ENCODE measurements at regions not wholly inside any gene's neighbourhood (a gene's known extent, or its start where the extent isn't known, plus 50 kb on each side); places are given as distances from the start of the nearest gene placed in this dataset.

GRCh38 chr2:234571620-234572407 is 74.9 kb upstream of the ARL4C start:
- TF ChIP-seq CTCF (IDR thresholded peaks at IDR 0.05), result no peak
- Histone ChIP-seq H3K27ac (no peak overlapping the region), H3K4me3 (no peak overlapping the region)
- no peak for DNase-seq (ENCODE audit: low spot score)

- Histone ChIP-seq H3K27ac (no peak overlapping the region), H3K4me3 (no peak overlapping the region)
- DNase-seq (ENCODE audit: low spot score), result no peak
- TF ChIP-seq CTCF (IDR thresholded peaks at IDR 0.05), result no peak
These were observed 73.6 kb upstream of the ARL4C start for GRCh38 chr2:234570476-234570875.

GRCh38 chr2:234569776-234570430 is 73.0 kb upstream of the ARL4C start:
- no peak overlapping the region for H3K27ac ChIP-seq
- DNase-seq (ENCODE audit: low spot score), result no peak
- no peak for TF ChIP-seq CTCF (IDR thresholded peaks at IDR 0.05)
- H3K4me3 ChIP-seq, result no peak overlapping the region

- Histone ChIP-seq H3K27ac (no peak overlapping the region), H3K4me3 (no peak overlapping the region)
- no peak for DNase-seq (ENCODE audit: low spot score)
- TF ChIP-seq CTCF (IDR thresholded peaks at IDR 0.05), result no peak
These were observed 69.7 kb upstream of the ARL4C start for GRCh38 chr2:234566622-234567021.

- DNase-seq (ENCODE audit: low spot score), result no peak
- TF ChIP-seq CTCF (IDR thresholded peaks at IDR 0.05), result no peak
- Histone ChIP-seq H3K4me3 (no peak overlapping the region), H3K27ac (no peak overlapping the region)
These were observed 69.2 kb upstream of the ARL4C start for GRCh38 chr2:234565842-234566619.

GRCh38 chr2:234565201-234565600 is 68.3 kb upstream of the ARL4C start:
- DNase-seq (ENCODE audit: low spot score), result no peak
- no peak overlapping the region for H3K4me3 ChIP-seq
- TF ChIP-seq CTCF (IDR thresholded peaks at IDR 0.05), result no peak

More at GRCh38 chr2:234565201-234565600, 68.3 kb upstream of the ARL4C start:
- no peak overlapping the region for H3K27ac ChIP-seq

Data from coronary artery (tissue), 2 donors.